ENCODE measurements at regions not wholly inside any gene's neighbourhood (a gene's known extent, or its start where the extent isn't known, plus 50 kb on each side); places are given as distances from the start of the nearest gene placed in this dataset.

GRCh38 chr11:109859045-109859724 lies 234.0 kb upstream of the ZC3H12C start:
- no peak for TF ChIP-seq EZH2 (IDR thresholded peaks at IDR 0.05; ENCODE audit: low read depth)
- TF ChIP-seq, protein P1, sequence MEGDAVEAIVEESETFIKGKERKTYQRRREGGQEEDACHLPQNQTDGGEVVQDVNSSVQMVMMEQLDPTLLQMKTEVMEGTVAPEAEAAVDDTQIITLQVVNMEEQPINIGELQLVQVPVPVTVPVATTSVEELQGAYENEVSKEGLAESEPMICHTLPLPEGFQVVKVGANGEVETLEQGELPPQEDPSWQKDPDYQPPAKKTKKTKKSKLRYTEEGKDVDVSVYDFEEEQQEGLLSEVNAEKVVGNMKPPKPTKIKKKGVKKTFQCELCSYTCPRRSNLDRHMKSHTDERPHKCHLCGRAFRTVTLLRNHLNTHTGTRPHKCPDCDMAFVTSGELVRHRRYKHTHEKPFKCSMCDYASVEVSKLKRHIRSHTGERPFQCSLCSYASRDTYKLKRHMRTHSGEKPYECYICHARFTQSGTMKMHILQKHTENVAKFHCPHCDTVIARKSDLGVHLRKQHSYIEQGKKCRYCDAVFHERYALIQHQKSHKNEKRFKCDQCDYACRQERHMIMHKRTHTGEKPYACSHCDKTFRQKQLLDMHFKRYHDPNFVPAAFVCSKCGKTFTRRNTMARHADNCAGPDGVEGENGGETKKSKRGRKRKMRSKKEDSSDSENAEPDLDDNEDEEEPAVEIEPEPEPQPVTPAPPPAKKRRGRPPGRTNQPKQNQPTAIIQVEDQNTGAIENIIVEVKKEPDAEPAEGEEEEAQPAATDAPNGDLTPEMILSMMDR (conservative IDR thresholded peaks at IDR 0.05) = no peak

Measured in PC-9 (cell line).